SIG-M5 treated with dmso at 0.1 percent for 504 hours (cell line): ENCODE measurements at regions not wholly inside any gene's neighbourhood (a gene's known extent, or its start where the extent isn't known, plus 50 kb on each side); places are given as distances from the start of the nearest gene placed in this dataset.
"Not testable (repeated sequence)": the region's sequence is repeated elsewhere in the genome, so short reads cannot be mapped to it uniquely, and the experiment has no call there.

Experiments used
- DNase-seq: peaks from one replicate; lab custom pipeline; 2025; ENCODE audit not compliant: unreplicated experiment; lab: John Stamatoyannopoulos, UW

DNA sequence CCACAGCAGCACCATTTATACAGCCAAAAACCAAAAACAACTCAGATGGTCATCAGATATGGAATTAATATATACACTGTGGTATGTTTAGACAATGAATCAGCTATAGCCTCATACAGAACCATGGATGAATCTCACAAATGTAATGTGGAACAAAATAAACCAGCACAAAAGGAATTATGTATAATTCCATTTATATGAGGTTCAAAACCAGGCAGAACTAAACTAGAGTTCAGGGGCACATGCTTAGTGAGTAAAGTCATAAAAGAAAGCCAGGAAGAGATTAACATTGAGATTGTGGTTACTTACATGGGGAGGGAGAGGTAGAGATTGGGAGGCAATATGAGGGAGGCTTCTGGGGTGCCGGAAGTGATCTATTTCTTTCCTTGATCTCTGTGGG, 231.1 kb downstream of the COPRS start:
- no peak for DNase-seq

DNA sequence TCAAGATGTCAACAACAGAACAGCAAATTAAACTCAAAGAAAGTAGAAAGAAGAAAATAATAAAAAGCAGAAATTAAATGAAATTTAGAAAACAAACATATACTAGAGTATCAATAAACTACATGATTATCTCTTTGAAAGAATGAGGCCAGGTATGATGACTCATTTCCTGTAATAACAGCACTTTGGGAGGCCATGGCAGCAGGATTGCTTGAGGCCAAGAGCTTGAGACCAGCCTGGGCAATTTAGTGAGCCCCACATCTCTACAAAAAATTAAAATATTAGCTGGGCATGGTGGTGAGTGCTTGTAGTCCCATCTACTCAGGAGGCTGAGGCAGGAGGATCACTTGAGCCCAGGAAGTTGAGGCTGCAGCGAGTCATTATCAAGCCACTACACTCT, 232.5 kb downstream of the RAB11FIP4 start:
- no peak for DNase-seq

DNA sequence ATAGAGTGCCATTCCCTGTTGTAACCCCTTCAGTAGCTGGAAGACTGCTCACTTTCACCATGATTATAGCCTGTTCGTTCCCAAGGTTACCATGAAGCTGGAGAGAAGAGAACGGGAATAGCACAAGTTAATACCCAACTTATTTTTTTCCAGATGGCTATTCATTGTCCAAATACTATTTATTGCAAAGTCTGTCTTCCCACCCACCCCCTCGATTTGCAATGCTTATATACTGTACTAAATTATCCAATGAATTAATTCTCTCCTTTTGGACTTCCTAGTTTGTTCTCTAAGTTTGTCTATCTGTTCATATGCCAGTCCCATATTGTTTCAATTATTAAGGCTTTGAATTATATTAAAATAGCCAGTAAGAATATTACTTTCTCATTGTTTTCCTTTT, 231.0 kb downstream of the RAB11FIP4 start:
- no peak for DNase-seq

DNA sequence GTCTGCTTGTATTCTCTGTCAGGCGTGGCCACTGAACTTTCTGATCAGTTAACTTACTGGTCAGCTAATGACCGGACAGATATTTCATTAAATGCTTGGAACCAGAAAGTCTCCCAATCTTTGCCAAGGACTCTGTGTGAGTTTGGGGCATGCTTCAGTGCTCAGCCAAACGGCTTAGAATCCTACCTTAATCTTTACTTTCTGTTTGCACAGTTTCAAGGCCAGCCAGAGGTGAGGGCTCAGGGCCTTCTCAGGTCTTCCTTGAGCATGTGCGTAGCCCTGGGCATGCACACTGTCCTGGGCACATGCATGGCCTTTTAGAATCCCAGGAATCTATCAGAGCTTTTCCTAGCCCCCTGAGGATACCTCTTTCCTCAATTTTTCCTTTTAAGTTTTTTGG, 230.1 kb downstream of the RAB11FIP4 start:
- DNase-seq = no peak

DNA sequence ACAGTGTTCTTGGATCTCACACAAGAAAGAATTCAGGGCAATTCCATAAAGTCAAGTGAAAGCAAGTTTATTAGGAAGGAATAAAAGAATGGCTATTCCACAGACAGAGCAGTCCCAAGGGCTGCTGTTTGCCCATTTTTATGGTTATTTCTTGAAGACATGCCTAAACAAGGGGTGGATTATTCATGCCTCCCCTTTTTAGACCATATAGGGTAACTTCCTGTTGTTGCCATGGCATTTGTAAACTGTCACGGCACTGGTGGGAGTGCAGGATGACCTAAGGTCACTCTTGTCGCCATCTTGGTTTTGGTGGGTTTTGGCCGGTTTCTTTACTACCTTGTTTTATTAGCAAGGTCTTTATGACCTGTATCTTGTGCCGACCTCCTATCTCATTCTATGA, 219.6 kb downstream of the RAB11FIP4 start:
- DNase-seq = not testable (repeated sequence)

DNA sequence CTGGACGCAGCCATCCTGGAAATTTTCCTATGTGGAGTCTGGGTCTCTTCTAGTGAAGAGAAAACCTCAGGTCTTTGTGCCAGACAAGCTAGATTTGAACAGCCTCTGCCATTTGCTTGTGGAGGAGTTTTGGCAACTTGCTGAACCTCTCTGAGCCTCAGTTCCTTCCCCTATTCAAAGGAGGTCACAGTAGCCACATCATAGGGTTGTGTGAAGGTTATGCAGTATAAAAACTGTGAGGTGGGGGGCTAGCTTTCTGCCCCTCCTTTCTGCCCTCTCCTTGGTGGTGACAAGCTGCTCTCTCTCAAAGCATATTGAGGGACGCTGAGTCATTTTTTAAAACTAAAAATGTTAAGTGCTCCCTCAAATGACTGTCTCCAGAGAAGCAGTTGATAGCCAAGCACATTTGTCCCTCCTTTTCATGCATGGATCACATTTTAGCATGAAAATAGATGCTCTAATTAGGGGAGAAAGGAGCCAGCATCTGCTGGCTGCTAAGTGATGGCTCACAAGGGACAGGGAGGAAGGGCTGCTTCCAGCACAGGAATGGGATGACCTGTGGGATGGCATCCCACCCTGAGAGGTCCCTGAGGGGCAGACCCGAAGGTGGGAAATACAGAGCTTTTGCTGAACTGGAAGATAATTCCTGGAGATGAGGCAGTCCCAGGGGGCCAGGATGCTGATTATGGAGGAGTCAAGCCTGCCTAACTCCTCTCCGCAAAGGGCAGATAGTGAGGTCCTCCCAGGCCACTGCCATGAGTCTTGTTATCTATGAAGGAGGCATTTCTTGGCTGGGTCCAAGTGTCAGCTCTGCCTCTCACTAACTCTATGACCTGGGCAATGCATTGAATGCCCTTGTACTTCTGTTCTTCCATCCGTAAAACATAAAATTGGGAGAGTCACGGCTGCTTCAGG, 218.8 kb downstream of the RAB11FIP4 start:
- no peak for DNase-seq

DNA sequence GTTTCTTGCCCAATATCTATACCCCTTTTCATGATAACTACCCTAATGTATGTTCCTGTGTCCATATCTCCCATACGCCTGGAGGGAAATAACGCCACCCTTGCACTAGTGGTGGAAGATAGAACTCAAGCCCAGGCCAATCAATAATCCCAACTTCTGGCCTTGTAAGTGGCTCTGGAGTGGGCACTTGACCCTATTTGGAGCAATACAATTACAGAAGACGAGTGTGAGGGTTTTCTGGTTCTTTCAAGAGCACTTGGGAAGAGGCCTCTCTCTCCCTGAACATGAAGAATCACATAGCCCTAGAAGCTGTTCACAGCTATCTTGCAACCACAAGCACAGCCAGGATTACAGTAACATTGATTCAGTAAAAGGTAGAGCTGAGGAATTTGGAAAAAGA, 217.9 kb downstream of the RAB11FIP4 start:
- DNase-seq = no peak

DNA sequence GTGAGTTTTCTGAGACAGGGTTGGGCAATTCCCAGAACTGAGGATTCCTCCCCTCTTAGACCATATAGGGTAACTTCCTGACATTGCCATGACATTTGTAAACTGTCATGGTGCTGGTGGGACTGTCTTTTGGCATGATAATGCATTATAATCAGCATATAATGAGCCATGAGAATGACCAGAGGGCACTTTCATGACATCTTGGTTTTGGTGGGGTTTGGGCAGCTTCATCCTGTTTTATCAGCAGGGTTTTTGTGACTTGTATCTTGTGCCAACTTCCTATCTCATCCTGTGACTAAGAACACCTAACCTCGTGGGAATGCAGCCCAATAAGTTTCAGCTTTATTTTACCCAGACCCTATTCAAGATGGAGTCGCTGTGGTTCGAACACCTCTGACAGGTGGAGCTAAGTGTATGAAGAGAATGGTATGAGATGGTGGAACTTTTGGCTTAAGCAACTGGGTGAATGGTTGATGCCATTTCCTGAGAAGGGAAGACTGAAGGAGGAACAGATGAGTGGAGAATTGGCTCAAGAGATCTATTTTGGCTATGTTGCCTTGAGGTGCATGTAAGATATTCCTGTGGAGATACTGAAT, 217.3 kb downstream of the RAB11FIP4 start:
- no peak for DNase-seq

DNA sequence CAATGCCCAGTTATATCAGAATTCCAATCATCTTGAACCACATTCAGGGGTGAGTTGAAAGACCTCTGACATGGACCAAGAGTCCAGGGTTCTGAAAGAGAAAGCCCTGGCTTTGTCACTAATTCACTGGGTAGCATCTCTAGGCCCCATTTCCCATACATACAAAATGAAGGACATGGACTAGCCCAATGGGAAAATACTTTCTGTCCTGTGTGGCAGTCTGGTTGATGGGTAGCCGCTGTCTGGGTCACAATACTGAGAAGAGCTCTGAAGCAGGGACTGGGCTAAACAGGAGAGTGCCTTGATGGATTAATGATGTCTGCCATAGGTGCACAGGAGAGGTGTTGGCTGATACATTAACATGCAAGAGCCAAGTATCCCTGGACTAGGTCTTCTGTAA, 214.3 kb downstream of the RAB11FIP4 start:
- DNase-seq = no peak

DNA sequence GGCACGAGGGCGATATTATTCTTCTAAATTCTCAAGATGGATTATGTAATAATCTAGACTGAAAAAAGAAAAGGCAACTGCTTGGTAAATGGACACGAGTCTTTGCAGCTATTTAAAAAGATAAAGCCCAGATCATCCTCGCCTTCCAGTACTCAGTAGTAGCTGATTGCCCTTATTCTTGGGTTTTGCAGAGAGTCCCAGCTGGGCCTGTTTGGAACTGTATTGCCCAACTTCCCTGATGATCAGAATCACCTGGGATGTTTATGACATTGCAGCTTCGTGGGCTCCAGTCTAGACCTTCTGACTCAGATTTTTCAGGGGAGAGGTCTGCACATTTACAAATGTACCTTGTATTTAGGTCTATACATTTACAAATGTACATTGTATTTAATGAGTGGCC, 213.5 kb downstream of the RAB11FIP4 start:
- no peak for DNase-seq

DNA sequence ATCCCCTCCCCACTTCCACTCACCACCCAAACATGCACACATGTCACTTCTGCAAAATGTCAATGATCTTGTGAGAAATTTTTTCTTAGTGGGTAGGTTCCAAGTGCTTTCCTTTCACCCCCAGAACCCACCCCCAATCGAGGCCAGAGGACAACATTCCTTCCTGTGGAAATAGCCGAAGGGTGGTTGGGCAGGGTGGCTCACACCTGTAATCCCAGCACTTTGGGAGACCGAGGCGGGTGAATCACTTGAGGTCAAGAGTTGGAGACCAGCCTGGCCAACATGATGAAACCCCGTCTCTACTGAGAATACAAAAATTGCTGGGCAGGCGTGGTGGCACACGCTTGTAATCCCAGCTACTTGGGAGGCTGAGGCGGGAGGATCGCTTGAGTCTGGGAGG, 208.7 kb downstream of the RAB11FIP4 start:
- not testable (repeated sequence) for DNase-seq

DNA sequence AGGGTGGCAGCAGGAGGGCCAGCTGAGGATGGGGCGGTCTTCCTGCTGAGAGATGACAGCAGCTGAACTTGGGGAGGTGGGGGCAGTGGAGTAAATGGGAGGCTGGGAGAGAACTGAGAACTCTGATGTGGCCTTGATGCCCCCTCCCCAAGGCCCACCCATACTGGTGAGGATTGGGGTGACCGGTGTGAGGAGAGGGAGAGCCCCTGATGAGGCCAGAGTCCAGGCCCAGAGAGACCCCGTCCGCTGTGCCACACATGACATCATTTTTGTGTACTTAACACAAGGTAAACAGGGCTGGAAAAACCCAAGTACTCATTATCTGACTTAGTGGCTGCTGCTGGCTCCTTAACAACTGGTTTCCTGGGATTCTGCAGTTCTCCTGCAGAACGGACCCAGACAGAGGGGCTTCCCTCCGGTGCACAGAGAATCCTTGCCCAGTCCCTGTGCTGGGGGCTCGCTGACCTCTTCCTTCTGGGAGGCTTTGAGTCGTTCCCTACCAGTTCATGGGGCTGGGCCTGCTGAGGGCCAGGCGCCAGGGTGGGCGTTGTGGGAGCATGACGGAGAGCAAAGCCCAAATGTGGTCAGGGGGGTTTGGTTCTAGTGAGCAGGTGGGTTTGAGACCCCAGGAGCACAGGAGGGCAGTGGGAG, 207.6 kb downstream of the RAB11FIP4 start:
- DNase-seq = no peak

DNA sequence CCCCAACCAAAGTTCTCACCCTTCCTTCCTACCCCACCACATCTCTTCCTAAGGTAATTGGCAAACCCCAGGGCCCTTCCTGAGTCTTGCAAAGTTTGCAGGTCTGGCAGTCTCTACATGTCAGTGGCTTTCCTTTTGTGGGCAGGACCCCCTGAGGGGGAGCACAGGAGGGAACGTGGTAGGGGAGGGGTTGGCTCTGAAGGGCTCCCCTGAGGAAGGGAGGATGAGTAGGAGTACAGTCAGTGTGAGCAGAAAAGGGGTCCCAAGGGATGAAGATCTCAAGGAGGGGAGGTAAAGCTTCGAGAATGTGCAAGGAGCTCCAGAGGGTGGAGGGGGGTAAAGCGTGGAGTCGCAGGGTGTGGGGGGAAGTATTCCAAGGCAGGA, 206.9 kb downstream of the RAB11FIP4 start:
- no peak for DNase-seq

DNA sequence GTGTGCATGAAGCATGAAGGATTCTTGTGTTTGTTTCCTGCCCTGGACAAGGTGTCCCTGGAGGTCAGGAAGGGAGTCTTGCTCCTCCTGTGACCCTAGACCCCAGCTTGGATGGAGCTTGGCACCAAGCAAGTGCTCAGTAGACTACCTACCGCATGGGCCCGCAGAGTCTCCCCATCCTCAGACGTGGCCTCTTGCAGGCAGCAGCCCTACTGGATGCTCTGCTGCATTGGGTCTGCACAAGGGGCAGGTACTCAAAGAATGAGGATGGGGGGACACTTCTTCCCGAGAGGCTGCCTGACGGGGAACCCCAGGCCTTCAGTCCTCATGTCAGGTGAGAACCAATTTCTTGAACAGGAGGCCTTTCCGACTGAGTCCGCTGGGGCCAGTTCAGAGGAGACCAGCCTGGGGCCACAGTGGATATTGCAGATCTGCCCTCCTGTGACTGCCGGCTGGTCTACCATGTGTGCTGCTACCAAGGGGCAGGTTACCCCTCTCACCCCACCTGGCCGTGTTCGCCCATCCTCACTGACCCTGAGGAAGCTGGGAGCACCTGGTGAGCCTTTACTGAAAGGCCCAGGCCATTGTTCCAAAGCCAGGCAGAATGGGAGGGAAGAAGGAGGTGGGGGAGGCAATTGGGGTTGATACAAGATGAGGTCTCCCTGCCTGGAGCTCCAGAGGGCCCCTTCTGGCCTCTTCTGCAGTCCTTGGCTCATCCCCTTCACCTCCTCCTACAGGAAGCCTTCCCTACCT, 206.3 kb downstream of the RAB11FIP4 start:
- no peak for DNase-seq

DNA sequence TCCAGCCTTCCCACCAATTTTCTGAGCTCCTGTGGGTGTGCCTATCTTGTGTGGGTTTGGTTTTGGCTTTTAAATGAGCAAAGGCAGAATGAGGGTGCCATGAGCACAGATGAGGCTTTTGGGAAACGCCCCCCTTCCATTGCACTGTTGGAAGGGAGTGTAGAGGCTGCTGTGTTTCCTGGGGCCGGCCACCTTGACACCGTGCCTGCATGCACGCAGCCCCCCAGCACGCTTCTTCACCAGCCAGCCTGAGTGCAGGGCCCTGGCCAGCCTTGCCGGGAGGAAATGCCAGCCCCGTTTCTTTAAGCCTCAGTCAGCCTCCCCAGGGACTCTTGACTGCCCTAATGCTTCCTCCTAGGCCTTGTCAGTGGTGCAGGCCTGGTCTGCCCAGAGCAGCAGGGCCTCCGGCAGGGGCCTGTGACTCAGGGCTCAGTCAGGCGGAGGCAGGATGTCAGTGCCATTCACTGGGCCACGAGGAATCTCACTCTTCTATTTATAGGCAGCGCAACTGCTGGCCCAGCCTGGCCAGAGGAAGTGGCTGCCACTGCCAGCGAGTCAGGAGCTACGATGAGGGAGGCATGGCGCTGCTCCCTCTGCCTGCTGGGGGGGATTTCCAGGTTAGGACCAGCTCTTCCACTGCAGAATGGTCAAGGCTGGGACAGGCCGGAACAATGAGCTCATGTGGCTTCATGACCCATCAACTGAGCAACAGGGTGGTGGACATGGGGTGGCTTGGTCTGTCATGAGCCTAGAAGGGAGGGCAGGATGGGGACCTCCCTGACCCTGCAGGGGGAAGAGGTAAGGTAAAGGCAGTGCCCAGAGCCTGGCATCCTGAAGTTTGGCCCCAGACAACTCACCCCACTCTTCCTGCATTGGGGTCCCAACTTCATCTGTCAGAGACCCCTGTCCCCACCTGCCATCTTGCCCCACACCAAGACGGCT, 205.2 kb downstream of the RAB11FIP4 start:
- peak; percentile 90 for DNase-seq

DNA sequence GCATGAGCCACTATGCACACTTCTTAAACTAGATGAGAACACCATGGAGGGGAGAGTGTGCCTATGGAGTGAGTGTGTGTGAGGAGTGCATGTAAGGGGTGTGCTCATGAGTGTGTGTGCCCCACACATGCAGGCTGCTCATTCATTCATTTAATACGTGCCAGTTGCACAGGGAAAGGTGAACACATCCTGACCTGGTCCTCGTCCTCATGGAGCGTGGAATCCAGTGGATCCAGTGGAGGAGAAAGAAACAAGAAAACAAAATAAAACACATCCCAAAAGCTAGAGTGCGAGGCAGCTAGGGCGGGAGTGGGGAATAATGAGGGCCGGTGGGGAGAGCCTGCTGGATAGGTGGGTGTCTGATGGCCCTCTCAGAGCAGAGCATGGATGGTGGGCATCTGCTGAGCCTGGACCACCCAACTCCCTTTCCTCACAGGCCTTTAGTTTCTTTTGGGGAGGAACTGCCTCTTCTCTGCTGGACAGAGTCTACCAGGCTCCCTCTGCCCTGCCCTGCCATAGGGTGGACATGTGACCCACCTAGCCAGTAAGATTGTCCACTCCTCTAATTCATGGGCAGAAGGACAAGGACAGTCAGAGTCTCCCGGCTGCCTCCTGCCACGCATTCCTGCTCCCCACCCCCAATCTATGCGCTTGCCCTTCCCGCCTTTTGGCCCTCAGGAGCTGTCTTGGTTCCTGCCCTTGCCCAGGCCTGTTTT, 204.3 kb downstream of the RAB11FIP4 start:
- DNase-seq = no peak

DNA sequence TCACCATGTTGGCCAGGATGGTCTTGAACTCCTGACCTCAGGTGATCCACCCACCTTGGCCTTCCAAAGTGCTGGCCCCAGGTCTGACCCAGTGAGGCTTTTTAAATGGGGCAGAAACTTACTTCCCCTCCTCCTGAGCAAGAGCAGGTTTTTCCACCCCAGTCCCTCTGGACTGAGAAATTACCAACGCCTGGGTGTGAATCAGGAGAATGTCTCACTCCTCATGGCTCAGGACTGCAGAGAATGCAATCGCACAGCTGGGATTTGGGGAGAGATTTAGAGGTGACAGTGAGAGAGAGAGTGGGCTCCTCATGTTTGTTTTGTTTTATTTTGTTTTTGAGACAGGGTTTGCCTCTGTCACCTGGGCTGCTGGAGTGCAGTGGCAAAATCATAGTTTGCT, 203.6 kb downstream of the RAB11FIP4 start:
- DNase-seq = no peak

DNA sequence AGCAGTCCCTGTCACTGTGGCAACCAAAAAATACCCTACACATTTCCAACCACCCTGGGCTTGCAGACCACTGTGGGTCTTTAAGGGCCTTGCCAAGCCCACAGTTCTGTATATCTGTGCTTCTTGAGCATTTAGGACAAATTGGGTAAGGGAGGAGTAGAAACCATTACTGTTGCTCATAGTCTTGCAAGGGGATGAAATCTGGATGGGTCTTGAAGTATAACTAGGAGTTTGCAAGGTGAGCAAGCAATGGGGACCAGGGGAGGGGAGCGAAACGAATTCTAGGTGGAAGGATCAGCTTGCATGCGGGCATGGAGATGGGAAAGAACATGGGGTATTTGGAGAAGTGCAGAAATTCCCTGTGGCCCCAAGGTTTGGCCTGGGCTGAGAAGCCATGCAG, 202.9 kb downstream of the RAB11FIP4 start:
- no peak for DNase-seq

DNA sequence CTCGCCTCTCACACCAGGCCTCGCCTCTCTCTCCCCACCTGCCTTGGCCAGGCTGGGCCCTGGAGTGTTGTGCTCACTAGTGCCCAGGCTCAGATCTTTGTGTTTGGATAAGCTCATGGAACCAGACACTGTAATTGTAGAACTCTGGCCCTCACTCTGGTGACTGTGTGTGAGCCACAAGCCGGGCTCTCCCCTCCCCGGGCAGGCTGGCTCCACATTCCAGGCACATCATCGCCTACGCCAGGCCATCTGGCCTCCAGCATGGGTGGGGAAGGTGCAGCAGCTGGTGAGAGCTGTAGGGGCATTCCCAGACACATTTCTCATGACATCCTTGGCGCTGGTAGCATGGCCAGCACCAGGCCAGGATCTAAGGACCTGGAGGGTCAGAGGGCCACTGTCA, 202.3 kb downstream of the RAB11FIP4 start:
- DNase-seq = no peak

DNA sequence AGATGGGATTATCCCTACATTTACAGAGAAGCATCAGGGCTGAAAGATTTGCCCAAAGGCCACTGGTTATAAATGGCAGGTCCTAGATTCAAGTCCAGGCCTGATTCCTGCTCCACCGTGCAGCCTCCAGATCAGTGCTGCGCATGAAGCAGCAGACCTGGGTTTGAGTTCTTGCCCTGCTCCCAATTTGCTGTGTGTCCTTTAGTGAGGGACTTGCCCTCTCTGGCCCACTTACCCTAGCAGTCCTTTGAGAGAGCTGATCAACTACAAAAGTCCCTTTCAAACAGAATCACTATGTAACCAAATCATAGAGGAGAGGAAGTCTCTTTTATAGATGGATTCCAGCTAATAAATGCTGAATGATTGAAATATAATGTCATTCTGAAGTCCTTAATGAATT, 200.4 kb downstream of the RAB11FIP4 start:
- DNase-seq = no peak
